WTC11 (cell line): ENCODE measurements at regions not wholly inside any gene's neighbourhood (a gene's known extent, or its start where the extent isn't known, plus 50 kb on each side); places are given as distances from the start of the nearest gene placed in this dataset.

Experiments
- ATAC-seq: fragments of 200-7000 bp; cut with Tn5 transposase; 2 replicates; pipeline ENCODE4 v1.10.0; 2021; ENCODE audit warnings: mild to moderate bottlenecking, moderate library complexity
- CTCF ChIA-PET: fragments of 300-600 bp; sonication (Branson Sonifier 250); formaldehyde crosslinking; loops from one replicate; lab custom pipeline; 2021; ENCODE audit warnings: antibody characterized with exemption; lab: Charles Lee
- POLR2A ChIA-PET: fragments of 350-600 bp; sonication (Branson Sonifier 250); formaldehyde crosslinking; loops from one replicate; lab custom pipeline; 2021; ENCODE audit warnings: antibody characterized with exemption; lab: Charles Lee
- DNase-seq: peaks from one replicate; pipeline ENCODE4 v3.0.0; 2021; ENCODE audit warnings: low spot score
- H3K27ac Mint-ChIP-seq: 2 replicates; pipeline ENCODE4 v1.8.0; 2021; ENCODE audit warnings: mixed read lengths
- H3K27me3 Mint-ChIP-seq: 2 replicates; pipeline ENCODE4 v1.8.0; 2021; ENCODE audit warnings: low read depth, mild to moderate bottlenecking, moderate library complexity, mixed read lengths
- H3K36me3 Mint-ChIP-seq: 2 replicates; pipeline ENCODE4 v1.8.0; 2021; ENCODE audit warnings: mixed read lengths
- H3K4me1 Mint-ChIP-seq: 2 replicates; pipeline ENCODE4 v1.8.0; 2022; ENCODE audit warnings: mixed read lengths
- H3K4me3 Mint-ChIP-seq: 2 replicates; pipeline ENCODE4 v1.8.0; 2021; ENCODE audit warnings: mild to moderate bottlenecking, moderate library complexity, mixed read lengths
- H3K9me3 Mint-ChIP-seq: 2 replicates; pipeline ENCODE4 v1.8.0; 2021; ENCODE audit warnings: mixed read lengths
- CREB1 ChIP-seq: sonication (generic); formaldehyde crosslinking; IDR thresholded peaks from 2 replicates; pipeline ENCODE4 v1.8.0; 2023; ENCODE audit warnings: mild to moderate bottlenecking, missing genetic modification reagents
- GTF2I ChIP-seq: fragments of 250-450 bp; sonication (Bioruptor Pico); conservative IDR thresholded peaks from 2 replicates; pipeline ENCODE4 v1.4.0; 2021; ENCODE audit warnings: mild to moderate bottlenecking
- JAZF1 ChIP-seq: fragments of 250-450 bp; sonication (Bioruptor Pico); IDR thresholded peaks from 2 replicates; pipeline ENCODE4 v1.9.0; 2021; ENCODE audit warnings: moderate library complexity, mild to moderate bottlenecking, inconsistent platforms
- JUN ChIP-seq: sonication (generic); formaldehyde crosslinking; IDR thresholded peaks from 2 replicates; pipeline ENCODE4 v1.8.0; 2023; ENCODE audit warnings: mild to moderate bottlenecking, missing genetic modification reagents
- NR2C2 ChIP-seq: sonication (generic); formaldehyde crosslinking; IDR thresholded peaks from 2 replicates; pipeline ENCODE4 v1.8.0; 2022; ENCODE audit warnings: mild to moderate bottlenecking, missing genetic modification reagents
- PREB ChIP-seq: sonication (generic); formaldehyde crosslinking; IDR thresholded peaks from 2 replicates; pipeline ENCODE4 v1.8.1; 2022; ENCODE audit warnings: mild to moderate bottlenecking, missing genetic modification reagents, moderate library complexity, borderline replicate concordance
- RELA ChIP-seq: sonication (generic); formaldehyde crosslinking; IDR thresholded peaks from 2 replicates; pipeline ENCODE4 v1.8.1; 2022; ENCODE audit warnings: missing genetic modification reagents, mild to moderate bottlenecking, borderline replicate concordance
- RORB ChIP-seq: fragments of 250-450 bp; sonication (Bioruptor Pico); IDR thresholded peaks from 2 replicates; pipeline ENCODE4 v1.9.0; 2021; ENCODE audit warnings: mild to moderate bottlenecking
- TCF7 ChIP-seq: sonication (generic); formaldehyde crosslinking; IDR thresholded peaks from 2 replicates; pipeline ENCODE4 v1.8.0; 2022; ENCODE audit warnings: mild to moderate bottlenecking, low read depth, missing genetic modification reagents, moderate library complexity
- ZNF121 ChIP-seq: sonication (generic); formaldehyde crosslinking; IDR thresholded peaks from 2 replicates; pipeline ENCODE4 v1.8.0; 2023; ENCODE audit warnings: missing genetic modification reagents
- ZNF219 ChIP-seq: sonication (generic); formaldehyde crosslinking; IDR thresholded peaks from 2 replicates; pipeline ENCODE4 v1.8.0; 2023; ENCODE audit warnings: missing genetic modification reagents, mild to moderate bottlenecking, borderline replicate concordance
- ZNF317 ChIP-seq: sonication (generic); formaldehyde crosslinking; IDR thresholded peaks from 2 replicates; pipeline ENCODE4 v1.8.1; 2023; ENCODE audit warnings: low read depth, mild to moderate bottlenecking, moderate library complexity, missing genetic modification reagents, borderline replicate concordance
- ZNF416 ChIP-seq: fragments of 250-450 bp; sonication (Bioruptor Pico); IDR thresholded peaks from 2 replicates; pipeline ENCODE4 v1.9.0; 2021; ENCODE audit warnings: mild to moderate bottlenecking, inconsistent platforms
- ZNF671 ChIP-seq: fragments of 250-450 bp; sonication (Bioruptor Pico); IDR thresholded peaks from 2 replicates; pipeline ENCODE4 v1.8.0; 2021; ENCODE audit warnings: mild to moderate bottlenecking
- TF ChIP-seq, protein P1 (sequence below): sonication (generic); formaldehyde crosslinking; IDR thresholded peaks from 2 replicates; pipeline ENCODE4 v1.8.1; 2022; ENCODE audit warnings: missing genetic modification reagents, borderline replicate concordance
- TF ChIP-seq, protein P2 (sequence below): sonication (generic); formaldehyde crosslinking; IDR thresholded peaks from 2 replicates; pipeline ENCODE4 v1.8.1; 2023; ENCODE audit warnings: mild to moderate bottlenecking, missing genetic modification reagents, moderate library complexity
- TF ChIP-seq, protein P3 (sequence below): fragments of 200-600 bp; IDR thresholded peaks from 2 replicates; pipeline ENCODE4 v1.8.0; 2022; ENCODE audit warnings: antibody characterized with exemption

GRCh38 chr1:39124282-39124681, 80.2 kb upstream of the MACF1 start:
- Mint-ChIP-seq H3K27me3 (no peaks in the 10 kb centered on the region), H3K36me3 (peaks cover 27% of the 10 kb centered on the region), H3K27ac (no peak overlapping the region), H3K4me3 (no peak overlapping the region), H3K4me1 (peaks cover 20% of the 10 kb centered on the region), H3K9me3 (no peaks in the 10 kb centered on the region)
- ChIA-PET CTCF (interaction anchor here (0.9 to 1.6 kb wide), 5 partner anchors 9 to 67 kb away, joined by 3 to 4 read pairs (median 4); no protein-coding TSS in a partner anchor), POLR2A (no interaction called here)
- ATAC-seq (no peak), DNase-seq (no peak)
- TF ChIP-seq, protein P1, sequence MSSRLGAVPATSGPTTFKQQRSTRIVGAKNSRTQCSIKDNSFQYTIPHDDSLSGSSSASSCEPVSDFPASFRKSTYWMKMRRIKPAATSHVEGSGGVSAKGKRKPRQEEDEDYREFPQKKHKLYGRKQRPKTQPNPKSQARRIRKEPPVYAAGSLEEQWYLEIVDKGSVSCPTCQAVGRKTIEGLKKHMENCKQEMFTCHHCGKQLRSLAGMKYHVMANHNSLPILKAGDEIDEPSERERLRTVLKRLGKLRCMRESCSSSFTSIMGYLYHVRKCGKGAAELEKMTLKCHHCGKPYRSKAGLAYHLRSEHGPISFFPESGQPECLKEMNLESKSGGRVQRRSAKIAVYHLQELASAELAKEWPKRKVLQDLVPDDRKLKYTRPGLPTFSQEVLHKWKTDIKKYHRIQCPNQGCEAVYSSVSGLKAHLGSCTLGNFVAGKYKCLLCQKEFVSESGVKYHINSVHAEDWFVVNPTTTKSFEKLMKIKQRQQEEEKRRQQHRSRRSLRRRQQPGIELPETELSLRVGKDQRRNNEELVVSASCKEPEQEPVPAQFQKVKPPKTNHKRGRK (CRISPR knock-in tag) = no peak
- TF ChIP-seq RELA = no peak
- no peak for TF ChIP-seq JUN (CRISPR knock-in tag)
- TF ChIP-seq ZNF219 = no peak
- TF ChIP-seq ZNF671 (CRISPR knock-in tag) = no peak

DNA sequence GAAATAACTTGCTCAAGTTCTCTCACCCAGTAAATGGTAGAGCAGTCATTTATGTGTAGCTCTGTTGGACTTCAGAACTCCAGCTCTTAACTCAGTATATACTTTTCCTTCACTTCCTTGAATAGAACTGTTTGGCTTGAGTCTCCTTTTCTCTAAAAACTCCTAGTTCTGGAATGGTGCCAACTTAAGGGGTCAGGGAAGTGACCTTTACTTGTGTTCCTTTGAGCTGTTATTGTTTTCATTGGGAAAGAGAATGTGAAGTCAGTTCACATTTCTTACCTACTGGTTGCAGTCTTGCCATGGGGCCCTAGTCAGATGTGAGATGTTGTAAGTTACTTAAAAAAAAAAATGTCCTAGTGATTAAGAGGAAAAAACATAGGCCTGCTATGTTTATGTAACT, 77.0 kb upstream of the MACF1 start:
- Mint-ChIP-seq H3K27me3 (no peaks in the 10 kb centered on the region), H3K9me3 (no peaks in the 10 kb centered on the region), H3K36me3 (peaks cover 18% of the 10 kb centered on the region), H3K27ac (0 out of 2 replicates have a peak overlapping the region, but pooled peaks have one; percentile 73), H3K4me3 (no peak overlapping the region), H3K4me1 (peaks cover 51% of the 10 kb centered on the region)
- no peak for ATAC-seq
- TF ChIP-seq, protein P2, sequence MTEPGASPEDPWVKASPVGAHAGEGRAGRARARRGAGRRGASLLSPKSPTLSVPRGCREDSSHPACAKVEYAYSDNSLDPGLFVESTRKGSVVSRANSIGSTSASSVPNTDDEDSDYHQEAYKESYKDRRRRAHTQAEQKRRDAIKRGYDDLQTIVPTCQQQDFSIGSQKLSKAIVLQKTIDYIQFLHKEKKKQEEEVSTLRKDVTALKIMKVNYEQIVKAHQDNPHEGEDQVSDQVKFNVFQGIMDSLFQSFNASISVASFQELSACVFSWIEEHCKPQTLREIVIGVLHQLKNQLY (CRISPR knock-in tag) = no peak
- no peak for TF ChIP-seq CREB1 (CRISPR knock-in tag)
- TF ChIP-seq, protein P3, sequence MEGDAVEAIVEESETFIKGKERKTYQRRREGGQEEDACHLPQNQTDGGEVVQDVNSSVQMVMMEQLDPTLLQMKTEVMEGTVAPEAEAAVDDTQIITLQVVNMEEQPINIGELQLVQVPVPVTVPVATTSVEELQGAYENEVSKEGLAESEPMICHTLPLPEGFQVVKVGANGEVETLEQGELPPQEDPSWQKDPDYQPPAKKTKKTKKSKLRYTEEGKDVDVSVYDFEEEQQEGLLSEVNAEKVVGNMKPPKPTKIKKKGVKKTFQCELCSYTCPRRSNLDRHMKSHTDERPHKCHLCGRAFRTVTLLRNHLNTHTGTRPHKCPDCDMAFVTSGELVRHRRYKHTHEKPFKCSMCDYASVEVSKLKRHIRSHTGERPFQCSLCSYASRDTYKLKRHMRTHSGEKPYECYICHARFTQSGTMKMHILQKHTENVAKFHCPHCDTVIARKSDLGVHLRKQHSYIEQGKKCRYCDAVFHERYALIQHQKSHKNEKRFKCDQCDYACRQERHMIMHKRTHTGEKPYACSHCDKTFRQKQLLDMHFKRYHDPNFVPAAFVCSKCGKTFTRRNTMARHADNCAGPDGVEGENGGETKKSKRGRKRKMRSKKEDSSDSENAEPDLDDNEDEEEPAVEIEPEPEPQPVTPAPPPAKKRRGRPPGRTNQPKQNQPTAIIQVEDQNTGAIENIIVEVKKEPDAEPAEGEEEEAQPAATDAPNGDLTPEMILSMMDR = no peak
- TF ChIP-seq GTF2I = no peak
- TF ChIP-seq NR2C2 (CRISPR knock-in tag) = no peak
- TF ChIP-seq ZNF317 (CRISPR knock-in tag) = no peak
- TF ChIP-seq ZNF416 (CRISPR knock-in tag) = no peak
- ChIA-PET CTCF (interaction anchor here (1.1 to 1.4 kb wide), 4 partner anchors 35 to 131 kb away, joined by 3 to 4 read pairs (median 4); no protein-coding TSS in a partner anchor), POLR2A (interaction anchor here (0.7 kb wide), 1 partner anchor 40 kb away, joined by 3 read pairs; no protein-coding TSS in a partner anchor)
- DNase-seq = no peak

DNA sequence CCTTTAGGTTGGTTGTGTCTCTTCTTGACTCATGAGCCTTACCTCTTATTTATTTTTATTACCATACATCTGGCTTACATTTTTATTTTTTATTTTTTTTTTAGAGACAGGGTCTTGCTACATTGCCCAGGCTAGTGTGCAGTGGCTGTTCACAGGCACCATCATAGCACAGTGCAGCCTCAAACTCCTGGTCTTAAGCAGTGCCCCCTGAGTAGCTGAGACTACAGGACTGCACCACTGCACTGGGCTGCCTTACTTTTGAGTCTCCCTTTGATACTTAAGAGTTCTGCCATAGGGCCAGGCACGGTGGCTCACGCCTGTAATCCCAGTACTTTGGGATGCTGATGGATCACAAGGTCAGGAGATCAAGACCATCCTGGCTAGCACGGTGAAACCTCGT, 76.4 kb upstream of the MACF1 start:
- TF ChIP-seq ZNF121 (CRISPR knock-in tag) (peak; percentile 91), RORB (CRISPR knock-in tag) (no peak)
- POLR2A ChIA-PET = interaction anchor here (0.7 kb wide), 1 partner anchor 39 kb away, joined by 3 read pairs; no protein-coding TSS in a partner anchor
- DNase-seq (no peak), ATAC-seq (no peak)
- H3K36me3 Mint-ChIP-seq = peaks cover 14% of the 10 kb centered on the region
- peaks cover 57% of the 10 kb centered on the region for H3K4me1 Mint-ChIP-seq
- CTCF ChIA-PET = interaction anchor here (0.6 to 6.7 kb wide), 4 partner anchors 13 to 479 kb away, joined by 3 to 130 read pairs (median 4); no protein-coding TSS in a partner anchor
- no peaks in the 10 kb centered on the region for H3K9me3 Mint-ChIP-seq
- no peak overlapping the region for H3K27ac Mint-ChIP-seq
- H3K4me3 Mint-ChIP-seq = no peak overlapping the region
- no peaks in the 10 kb centered on the region for H3K27me3 Mint-ChIP-seq

GRCh38 chr1:39128959-39129358, 75.5 kb upstream of the MACF1 start:
- POLR2A ChIA-PET = no interaction called here

More at GRCh38 chr1:39128959-39129358, 75.5 kb upstream of the MACF1 start:
- no peaks in the 10 kb centered on the region for H3K9me3 Mint-ChIP-seq
- H3K36me3 Mint-ChIP-seq = peaks cover 14% of the 10 kb centered on the region
- H3K4me3 Mint-ChIP-seq = no peak overlapping the region
- TF ChIP-seq PREB (CRISPR knock-in tag) = no peak
- no peak for TF ChIP-seq JAZF1
- TF ChIP-seq TCF7 = no peak
- TF ChIP-seq, protein P3 = no peak
- TF ChIP-seq, all 79 proteins: peak for 0
- H3K27me3 Mint-ChIP-seq = no peaks in the 10 kb centered on the region
- DNase-seq (no peak), ATAC-seq (no peak)
- CTCF ChIA-PET = interaction anchor here (1.7 to 6.7 kb wide), 2 partner anchors 13 to 62 kb away, joined by 5 to 130 read pairs; no protein-coding TSS in a partner anchor
- H3K27ac Mint-ChIP-seq = peak overlapping the region; percentile 72
- peaks cover 63% of the 10 kb centered on the region for H3K4me1 Mint-ChIP-seq
